Upper lobe of left lung (tissue), 4 donors: ENCODE measurements at regions not wholly inside any gene's neighbourhood (a gene's known extent, or its start where the extent isn't known, plus 50 kb on each side); places are given as distances from the start of the nearest gene placed in this dataset.

Experiments used
- EP300 ChIP-seq, 4 donors: sonication (generic); formaldehyde crosslinking; IDR thresholded peaks; one replicate each; pipeline ENCODE4 v1.5.1; 2017; ENCODE audit warnings: antibody characterized with exemption in 4 of 4, control low read depth in 2 of 4
- POLR2A ChIP-seq, 4 donors: fragments of 450-650 bp; IDR thresholded peaks; one replicate each; pipeline ENCODE4 v1.5.1; 2016 to 2017; ENCODE audit warnings: antibody characterized with exemption in 4 of 4, mild to moderate bottlenecking in 2 of 4
- TF ChIP-seq, protein P1 (sequence below), 6 experiments: fragments of 450-650 bp in 4 of 6; fragments of 200-600 bp in 2 of 6; sonication (generic) in 2 of 6; IDR thresholded peaks; one replicate each; pipeline ENCODE4 v1.5.1; 2016 to 2019; ENCODE audit warnings: antibody characterized with exemption in 6 of 6

- TF ChIP-seq POLR2A (IDR thresholded peaks at IDR 0.05) (no peak), EP300 (IDR thresholded peaks at IDR 0.05) (no peak)
- TF ChIP-seq, protein P1, sequence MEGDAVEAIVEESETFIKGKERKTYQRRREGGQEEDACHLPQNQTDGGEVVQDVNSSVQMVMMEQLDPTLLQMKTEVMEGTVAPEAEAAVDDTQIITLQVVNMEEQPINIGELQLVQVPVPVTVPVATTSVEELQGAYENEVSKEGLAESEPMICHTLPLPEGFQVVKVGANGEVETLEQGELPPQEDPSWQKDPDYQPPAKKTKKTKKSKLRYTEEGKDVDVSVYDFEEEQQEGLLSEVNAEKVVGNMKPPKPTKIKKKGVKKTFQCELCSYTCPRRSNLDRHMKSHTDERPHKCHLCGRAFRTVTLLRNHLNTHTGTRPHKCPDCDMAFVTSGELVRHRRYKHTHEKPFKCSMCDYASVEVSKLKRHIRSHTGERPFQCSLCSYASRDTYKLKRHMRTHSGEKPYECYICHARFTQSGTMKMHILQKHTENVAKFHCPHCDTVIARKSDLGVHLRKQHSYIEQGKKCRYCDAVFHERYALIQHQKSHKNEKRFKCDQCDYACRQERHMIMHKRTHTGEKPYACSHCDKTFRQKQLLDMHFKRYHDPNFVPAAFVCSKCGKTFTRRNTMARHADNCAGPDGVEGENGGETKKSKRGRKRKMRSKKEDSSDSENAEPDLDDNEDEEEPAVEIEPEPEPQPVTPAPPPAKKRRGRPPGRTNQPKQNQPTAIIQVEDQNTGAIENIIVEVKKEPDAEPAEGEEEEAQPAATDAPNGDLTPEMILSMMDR (IDR thresholded peaks at IDR 0.05) = no peak
Measured at GRCh38 chr22:48772286-48772907, 1055.3 kb downstream of the BRD1 start.
